ENCODE measurements at regions not wholly inside any gene's neighbourhood (a gene's known extent, or its start where the extent isn't known, plus 50 kb on each side); places are given as distances from the start of the nearest gene placed in this dataset.
A peak's percentile ranks its signal among the peaks of the same experiment; 100 is the strongest.

GRCh38 chr22:49112661-49113626, 714.7 kb downstream of the BRD1 start:
- no peak for DNase-seq

GRCh38 chr22:49112176-49112575, 715.5 kb downstream of the BRD1 start:
- no peak for DNase-seq

GRCh38 chr22:49111085-49111484, 716.6 kb downstream of the BRD1 start:
- no peak for DNase-seq

- peak; percentile 5 for DNase-seq
Measured at GRCh38 chr22:49108636-49109315, 718.9 kb downstream of the BRD1 start.

GRCh38 chr22:49107961-49108530, 719.6 kb downstream of the BRD1 start:
- peak; percentile 5 for DNase-seq

- peak; percentile 4 for DNase-seq
Measured at GRCh38 chr22:49107561-49107960, 720.1 kb downstream of the BRD1 start.

- DNase-seq: peak; percentile 5
Measured at GRCh38 chr22:49106842-49107152, 720.9 kb downstream of the BRD1 start.

- peak; percentile 8 for DNase-seq
Measured at GRCh38 chr22:49106096-49106841, 721.4 kb downstream of the BRD1 start.

- peak; percentile 10 for DNase-seq
Measured at GRCh38 chr22:49104434-49104833, 723.2 kb downstream of the BRD1 start.

GRCh38 chr22:49103314-49104059, 724.2 kb downstream of the BRD1 start:
- DNase-seq: peak; percentile 49

- no peak for DNase-seq
Measured at GRCh38 chr22:49102367-49102766, 725.3 kb downstream of the BRD1 start.

GRCh38 chr22:49101873-49102272, 725.8 kb downstream of the BRD1 start:
- DNase-seq: no peak

GRCh38 chr22:49101225-49101624, 726.4 kb downstream of the BRD1 start:
- no peak for DNase-seq

- peak; percentile 43 for DNase-seq
Measured at GRCh38 chr22:49100773-49101172, 726.9 kb downstream of the BRD1 start.

- no peak for DNase-seq
Measured at GRCh38 chr22:49100316-49100715, 727.4 kb downstream of the BRD1 start.

GRCh38 chr22:49099496-49100124, 728.1 kb downstream of the BRD1 start:
- no peak for DNase-seq

- DNase-seq: no peak
Measured at GRCh38 chr22:49099089-49099488, 728.6 kb downstream of the BRD1 start.

- no peak for DNase-seq
Measured at GRCh38 chr22:49097966-49098365, 729.7 kb downstream of the BRD1 start.

GRCh38 chr22:49097171-49097925, 730.3 kb downstream of the BRD1 start:
- no peak for DNase-seq

GRCh38 chr22:49096476-49096875, 731.2 kb downstream of the BRD1 start:
- DNase-seq: no peak

GRCh38 chr22:49095366-49095765, 732.3 kb downstream of the BRD1 start:
- DNase-seq: no peak

Data from femur (tissue), 1 donor.